ENCODE measurements at regions not wholly inside any gene's neighbourhood (a gene's known extent, or its start where the extent isn't known, plus 50 kb on each side); places are given as distances from the start of the nearest gene placed in this dataset.
"Not testable (repeated sequence)": the region's sequence is repeated elsewhere in the genome, so short reads cannot be mapped to it uniquely, and the experiment has no call there.

DNA sequence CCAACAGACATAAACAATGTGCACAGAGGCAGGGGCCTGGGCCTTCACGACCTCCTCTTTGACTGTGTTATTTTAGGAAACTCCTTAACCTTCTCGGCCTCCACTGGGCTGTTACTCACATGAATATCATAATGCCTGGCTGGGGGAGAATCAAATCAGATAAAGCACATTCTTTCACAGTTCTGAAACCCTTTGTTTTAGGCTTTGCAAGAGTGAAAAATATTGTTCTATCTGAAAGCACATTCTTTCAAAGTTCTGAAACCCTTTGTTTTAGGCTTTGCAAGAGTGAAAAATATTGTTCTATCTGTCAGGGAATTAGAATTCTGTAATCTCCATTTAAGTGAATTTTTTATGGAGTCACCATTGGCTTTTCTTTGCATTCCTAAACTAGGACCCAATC lies 50.7 kb upstream of the SYNDIG1 start:
- DNase-seq, result no peak

DNA sequence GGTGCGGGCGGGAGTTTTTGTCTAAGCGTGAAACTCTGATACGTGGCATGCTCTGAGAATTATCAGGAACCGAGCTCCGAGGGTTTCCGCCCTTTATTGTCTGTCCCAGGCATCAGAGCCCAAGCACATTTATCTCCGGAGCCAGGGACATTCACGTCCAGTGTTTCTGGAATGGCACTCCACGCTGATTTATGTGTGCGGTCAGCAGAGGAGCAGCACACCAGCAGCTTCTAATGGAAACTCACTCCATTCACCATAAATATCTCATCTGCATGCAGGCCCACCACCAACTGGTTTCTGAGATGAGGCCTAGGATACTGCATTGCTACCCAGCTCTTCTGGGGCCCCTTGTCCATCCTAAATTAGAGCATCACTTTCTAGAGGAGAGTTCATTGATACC lies 51.9 kb upstream of the SYNDIG1 start:
- no peak for DNase-seq

DNA sequence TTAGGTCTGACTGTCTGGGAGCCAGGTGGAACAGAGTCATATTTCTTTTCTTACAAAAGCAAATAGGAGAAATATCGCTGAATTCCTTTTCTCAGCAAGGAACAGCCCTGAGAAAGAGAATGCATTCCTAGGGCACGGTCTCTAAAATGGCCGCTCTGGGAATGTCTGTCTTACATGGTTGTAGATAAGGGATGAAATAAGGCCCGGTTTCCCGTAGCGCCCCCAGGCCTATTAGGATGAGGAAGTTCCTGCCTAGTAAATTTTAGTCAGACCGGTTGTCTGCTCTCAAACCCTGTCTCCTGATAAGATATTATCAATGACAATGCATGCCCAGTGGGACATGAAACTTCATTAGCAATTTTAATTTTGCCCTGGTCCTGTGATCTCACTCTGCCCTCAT lies 54.0 kb upstream of the SYNDIG1 start:
- DNase-seq, result not testable (repeated sequence)

DNA sequence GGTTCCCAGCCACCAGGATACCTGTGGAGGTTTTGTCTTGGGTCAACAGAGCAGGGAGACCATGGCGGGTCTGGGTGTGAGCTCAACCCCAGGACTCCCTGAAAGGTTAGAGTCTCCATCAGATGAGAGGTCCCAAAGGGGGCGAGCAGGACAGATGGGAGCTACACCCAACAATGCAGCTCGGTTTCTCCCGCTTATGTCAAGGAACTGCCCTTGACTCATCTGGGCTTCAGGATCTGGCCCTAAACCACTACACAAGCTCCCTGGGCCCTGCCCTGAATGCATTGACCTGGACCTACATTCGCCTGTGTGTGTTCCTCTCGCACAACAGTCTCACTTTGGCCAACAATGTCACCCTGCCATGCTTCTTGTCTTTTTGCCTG lies 57.6 kb upstream of the SYNDIG1 start:
- DNase-seq, result no peak

DNA sequence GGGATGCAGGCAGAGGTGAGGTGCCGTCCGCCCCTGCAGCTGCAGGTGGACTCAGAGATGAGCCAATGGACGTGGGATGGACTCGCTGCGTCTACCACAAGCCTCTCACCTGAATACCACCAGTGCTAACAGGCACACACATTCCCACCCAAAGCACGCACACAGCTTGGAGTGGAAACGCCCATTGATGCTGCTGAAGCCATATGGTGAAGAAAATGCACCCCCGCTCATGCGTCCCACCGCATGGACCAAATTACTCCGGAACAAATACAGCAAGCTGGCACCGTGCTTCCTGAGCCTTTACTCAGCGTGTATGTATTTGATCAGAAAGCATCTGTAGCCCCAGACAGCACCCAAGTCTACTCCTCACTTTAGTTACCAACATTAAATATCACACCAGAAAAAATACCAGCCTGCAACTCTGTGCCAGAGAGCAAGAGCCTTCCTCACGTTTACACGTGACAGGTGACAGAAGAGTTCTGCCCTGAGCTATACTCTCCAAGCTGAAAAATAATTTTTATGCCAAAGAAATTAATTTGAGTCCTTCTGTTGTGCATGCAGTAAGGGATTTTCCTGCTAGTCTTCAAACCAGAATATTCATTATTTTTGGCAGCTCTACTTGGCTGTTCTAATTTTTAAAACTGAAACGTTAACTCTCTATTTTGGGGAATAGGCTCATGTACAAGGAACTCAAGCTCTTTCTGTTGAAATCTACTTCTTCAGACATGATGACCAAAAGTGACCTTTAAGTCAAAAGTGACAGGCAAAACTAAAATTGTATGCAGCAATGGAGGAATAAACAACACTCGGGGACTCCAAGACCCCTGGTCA lies 58.2 kb upstream of the SYNDIG1 start:
- DNase-seq, result no peak

DNA sequence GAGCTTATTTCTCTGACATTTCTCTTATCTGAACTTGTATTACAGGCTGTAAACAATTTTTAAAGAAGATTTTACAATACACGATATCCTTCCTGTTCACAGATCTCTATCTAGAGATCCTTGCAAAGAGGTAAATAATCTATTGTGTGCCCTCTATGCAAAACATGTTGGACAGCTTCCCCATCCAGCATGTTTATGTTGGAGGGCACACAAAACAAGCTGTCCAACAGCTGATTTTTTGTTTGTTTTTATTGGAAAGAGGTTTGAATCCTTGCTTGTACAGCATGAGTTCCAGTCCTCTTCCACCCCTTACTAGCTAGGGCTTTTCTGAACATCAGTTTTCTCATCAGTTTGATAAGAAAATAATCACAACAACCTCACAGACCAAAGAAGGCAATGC lies 62.3 kb upstream of the SYNDIG1 start:
- no peak for DNase-seq

DNA sequence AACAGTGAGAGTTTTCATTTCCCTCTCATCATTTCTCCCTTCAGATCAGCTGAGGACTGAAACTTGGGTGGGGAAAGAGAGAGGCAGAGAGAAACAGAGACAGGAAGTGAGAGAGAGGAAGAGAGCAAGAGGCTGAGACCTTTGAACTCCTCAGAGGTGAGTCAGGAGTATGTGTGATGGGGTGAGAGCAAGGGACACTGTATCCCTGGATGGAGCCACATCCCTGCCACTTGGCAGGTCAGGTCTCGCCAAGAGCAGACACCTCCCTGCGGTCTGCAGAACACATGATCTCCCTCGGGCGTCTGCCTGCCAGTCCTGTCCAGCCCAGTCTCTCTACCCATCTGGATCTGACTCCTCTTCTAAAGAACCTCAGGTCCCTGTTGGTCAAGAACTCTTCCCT lies 62.7 kb upstream of the SYNDIG1 start:
- DNase-seq, result no peak

DNA sequence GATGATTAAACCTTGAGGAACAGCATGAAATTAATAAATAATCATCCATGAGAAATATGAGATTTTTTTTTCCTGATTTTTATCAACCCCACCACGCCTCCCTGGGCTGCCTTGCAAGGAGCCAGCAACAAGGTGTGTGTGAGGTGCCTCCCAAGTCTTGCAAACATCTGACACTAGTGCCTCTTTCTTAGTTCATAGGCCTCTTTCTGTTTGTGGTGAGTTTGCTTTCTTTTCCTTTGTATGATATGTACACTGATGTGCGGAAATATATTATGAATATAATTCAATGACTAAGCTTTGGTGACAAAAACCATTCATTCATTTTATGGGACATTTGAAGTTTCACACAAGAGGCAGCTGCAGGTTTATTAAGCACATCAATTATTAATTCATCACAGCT lies 63.2 kb upstream of the SYNDIG1 start:
- DNase-seq, result no peak

DNA sequence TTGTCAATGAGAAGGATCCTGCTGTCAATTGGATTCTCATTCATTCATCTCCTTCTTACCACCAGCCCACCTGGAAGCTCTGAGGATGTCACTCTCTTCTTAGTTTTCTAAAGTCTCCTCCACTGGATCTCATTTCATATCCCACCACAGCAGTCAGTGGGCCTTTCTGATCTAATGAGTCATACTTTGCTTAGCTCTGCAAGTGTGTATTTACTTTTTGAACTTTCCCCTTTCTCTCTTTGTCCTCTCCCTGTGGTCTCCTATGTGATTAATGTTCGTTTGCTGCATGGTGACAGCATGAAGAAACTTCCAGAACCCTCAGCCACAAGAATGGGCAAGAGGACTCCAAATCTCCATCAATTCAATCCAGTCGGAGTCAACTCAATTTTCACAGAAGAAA lies 63.6 kb upstream of the SYNDIG1 start:
- DNase-seq, result no peak

DNA sequence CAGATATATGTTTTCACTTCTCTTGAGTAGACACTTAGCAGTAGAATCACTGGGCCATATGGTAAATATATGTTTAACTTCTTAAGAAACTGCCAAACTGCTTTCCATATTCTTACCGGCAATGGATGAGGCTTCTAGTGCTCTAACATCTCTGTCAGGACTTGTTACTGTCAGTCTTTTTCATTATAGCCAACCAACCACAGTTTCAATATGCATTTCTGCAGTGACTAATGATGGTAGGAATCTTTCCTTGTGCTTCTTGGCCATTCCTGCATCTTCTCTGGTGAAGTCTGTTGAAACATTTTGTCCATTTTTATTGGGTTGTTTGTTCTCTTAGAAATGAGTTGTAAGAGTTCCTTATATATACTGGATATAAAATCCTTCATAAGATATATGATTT lies 66.0 kb upstream of the SYNDIG1 start:
- DNase-seq, result no peak

DNA sequence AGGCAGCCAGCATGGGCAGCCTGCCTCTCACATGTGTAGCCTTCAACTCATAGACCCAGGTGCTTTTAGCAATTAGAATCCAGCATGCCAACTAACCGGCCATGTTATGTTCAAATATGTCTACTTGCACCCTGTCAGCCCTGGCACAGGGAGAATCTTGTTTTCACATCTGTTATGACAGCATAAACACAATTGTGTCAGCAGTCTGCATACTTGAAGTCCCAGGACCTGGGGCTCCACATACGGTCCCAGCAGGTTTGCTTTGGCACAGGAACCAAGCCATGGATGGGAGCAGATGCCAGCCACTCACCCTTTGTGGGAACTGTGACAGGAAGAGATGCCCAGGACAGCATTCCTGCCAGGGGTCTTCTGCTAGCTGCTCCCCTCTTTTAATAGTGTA lies 67.2 kb upstream of the SYNDIG1 start:
- peak in 1 of 14 donors; percentile 14 for DNase-seq

DNA sequence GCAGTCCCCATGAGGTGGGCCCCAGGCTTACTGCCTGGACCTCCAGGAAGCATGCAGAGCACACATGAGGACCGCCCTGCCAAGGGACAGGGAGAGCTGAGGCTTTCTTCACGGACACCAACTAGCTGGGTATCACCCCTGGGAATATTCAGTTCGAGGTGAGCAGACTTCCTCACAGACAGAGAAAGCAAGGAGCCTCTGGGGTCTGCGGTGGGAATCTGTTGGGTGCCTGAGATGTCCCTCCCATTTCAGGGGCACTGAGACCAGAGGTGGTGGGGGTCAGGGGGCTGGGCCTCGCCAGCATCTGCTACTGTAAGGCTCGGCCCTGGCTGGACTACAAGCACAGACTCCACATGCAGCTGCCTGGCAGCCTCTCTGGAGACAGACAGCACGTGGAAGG lies 74.3 kb upstream of the SYNDIG1 start:
- no peak for DNase-seq

DNA sequence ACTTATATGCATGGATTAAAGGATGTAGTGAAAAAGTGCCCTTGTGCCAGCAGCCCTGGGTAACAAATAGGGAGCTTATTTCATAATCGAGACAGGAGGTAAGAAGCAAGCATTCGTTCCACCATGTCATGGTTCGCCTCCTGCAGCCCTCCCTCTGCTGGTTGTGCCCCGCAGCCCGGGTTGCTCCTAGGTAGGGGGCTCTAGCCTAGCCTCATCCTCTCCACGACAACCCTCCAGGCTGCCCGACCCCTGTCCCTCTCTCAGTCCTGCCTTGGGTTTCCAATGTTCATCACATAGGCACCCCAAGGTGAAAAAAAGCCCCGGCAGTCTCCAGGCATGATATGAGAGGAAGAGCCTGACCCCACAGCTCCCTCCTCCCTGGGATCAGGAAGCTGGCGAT lies 75.5 kb upstream of the SYNDIG1 start:
- no peak for DNase-seq

DNA sequence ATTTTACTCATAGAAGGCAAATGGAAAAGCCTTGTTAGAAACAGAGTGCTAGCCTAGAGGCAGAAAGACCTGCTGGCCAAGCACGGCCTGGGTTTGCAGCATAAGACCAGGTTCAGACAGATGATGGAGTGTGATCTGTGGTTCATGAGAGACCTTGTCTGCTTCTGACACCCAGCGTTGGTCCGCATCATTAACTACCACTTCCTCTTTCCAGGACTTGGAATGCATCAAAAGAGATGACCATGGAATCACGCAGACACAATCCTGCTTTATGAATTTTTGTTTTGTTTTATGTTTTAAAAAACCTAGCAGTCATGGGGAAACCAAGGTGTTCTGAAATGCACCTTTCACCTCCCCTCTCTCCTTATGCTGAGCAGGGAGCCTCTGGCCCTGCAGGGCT lies 76.8 kb upstream of the SYNDIG1 start:
- DNase-seq, result no peak

DNA sequence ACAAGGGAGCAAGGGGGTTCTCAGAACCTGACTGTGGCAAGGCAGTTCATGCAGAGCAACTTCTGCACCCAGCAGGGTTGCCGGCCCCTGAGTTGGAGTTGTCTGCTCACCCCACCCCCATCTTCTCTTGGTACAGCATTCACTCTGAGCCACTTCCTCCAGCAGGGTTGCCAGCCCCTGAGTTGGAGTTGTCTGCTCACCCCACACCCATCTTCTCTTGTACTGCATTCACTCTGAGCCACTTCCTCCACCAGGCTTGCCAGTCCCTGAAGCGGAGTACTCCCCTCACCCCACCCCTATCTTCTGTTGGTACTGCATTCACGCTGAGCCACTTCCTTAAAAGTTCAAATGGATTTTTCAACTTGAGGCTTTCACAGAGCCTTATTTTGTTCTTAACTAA lies 79.7 kb upstream of the SYNDIG1 start:
- peak in 8 of 14 donors; percentile 8 to 71 (median 46) for DNase-seq

DNA sequence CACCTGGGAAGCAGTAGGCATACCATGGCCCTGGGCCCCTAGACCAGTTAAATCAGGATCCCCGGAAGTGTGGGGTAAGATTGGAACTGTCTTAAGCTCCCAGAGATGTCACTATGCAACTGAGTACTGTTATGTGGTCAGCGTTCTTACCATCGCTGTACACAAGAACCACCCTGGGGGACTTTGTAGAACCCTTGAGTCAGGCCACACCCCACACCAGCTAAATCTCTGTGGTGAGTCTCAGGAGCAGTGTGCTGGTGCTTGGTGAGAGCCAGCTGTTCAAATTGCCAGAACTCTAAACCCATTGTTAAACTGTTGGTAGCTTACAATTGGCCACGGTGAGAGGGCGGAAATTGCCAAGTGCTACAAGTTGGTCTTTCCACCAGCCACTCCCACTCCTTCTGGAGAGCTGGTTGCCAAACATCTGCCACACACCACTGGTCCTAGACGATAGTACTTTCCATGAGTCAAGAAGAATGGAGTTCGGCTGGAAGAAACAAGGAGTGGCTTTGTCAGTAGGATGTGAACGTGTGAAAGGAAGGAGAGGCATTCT lies 80.5 kb upstream of the SYNDIG1 start:
- no peak for DNase-seq

DNA sequence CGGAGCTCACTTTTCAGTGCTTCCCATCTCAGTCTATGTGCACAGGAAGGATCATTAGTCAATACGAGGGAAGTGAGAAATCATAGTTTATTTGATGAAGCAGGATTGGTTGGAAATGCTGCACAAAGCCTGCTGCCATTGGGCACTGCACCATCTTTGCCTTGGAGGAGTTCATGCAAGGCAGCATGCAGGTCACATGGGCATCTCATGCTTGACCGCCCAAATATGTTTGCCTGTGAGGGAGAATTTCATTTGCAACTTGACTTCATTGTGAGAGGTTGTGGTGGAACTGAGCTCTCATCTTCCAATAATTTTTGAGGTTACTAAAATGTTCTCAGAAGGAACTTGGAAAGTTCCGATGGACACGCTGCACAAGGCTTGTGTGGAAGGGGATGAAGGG lies 83.9 kb upstream of the SYNDIG1 start:
- no peak for DNase-seq

DNA sequence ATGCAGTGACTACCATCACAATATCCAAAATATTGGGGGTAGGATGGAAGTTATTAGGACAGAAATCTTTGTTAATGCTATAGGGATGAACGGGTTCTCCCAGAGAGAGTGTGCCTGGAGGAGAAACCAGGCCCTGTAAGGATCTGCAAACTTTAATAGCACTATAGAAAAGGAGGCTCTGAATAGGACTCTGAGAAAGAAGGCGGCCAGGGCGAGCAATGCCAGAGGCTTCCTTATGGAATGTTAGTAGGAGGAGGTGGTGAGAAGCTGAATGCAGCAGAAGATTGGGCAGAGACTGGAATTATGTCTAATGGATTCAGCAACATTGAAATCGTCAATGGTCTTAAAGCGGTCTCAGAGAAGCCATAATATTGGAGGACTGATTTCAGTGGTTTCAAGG lies 84.6 kb upstream of the SYNDIG1 start:
- DNase-seq, result no peak

DNA sequence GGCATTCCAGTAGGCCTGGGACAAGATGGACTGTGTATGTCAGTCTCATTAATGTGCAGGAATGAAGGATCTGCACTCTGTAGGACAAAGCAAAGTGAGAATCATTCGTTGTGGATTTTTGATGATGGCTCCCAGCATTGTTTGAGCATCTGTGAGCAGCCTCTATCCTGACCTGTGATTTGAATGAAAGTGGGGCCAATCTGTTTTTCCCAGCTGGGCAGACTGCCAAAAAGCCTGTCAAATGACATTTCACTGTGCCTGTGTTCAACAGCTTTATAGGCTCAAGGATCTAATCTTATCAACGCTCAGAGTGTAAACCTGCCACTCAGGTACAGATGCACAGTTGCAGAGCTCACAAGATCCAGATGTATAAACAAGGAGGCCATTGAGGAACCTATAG lies 86.7 kb upstream of the SYNDIG1 start:
- DNase-seq, result peak in 4 of 14 donors; percentile 13 to 63 (median 24)

DNA sequence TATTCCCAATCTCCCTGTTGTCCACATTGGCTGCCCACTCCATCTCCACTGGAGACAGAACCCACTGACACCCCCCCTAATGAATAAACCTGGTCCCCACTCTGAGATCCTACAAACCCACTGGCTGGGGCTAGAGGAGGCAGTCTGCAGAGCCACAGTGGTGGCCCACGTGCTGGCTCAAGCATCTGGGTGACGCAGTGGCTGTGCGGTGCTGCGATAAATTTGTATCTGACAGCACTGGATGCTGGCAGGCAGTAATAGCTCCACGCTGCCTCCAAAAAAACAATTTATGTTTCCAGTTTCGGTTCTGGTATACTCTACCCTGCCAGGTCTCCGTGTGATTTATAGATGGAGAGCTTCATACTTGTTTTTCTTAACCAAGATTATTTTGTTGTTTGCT lies 87.1 kb upstream of the SYNDIG1 start:
- DNase-seq, result peak in 2 of 14 donors; percentile 9 to 23

DNA sequence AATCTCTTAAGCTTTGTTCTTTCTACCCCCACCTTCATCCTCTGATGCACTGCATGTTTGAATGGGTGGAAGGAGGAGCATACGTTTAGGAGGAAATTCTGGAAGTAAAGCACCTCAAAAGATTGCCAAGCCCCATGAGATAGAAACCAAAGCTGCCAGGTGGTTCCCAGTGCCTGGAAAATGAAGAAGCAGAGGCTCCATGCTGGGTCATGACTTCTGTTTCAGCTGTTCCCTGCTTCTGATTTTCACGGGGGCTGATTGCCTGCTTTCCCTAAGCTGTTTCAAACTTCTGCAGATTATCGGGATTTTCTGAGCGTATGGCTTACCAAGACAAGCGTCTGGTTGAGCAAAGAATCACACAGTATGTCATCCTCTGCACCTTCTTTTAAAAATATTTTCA lies 87.5 kb upstream of the SYNDIG1 start:
- no peak for DNase-seq

DNA sequence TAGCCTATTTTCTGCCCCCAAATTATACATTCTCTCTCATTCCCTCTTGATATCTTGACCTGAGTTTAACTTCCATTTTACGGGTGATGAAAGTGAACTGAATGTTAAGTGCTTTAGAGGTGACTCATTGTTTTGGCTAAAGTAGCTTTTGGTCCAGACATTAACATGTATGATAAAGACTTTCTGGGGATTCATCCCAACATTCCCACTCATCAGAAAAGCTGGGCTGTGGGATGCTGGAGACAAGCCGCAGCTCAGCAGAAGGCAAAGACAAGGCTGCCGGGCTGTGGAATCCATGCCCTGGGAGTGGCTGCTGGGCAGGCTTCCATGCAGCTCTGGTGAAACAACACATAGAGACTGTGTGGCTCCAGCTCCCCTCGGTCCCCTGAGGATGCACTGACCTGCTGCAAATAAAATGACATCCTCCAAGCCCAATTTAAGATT lies 89.9 kb upstream of the SYNDIG1 start:
- DNase-seq, result peak in 2 of 14 donors; percentile 8 to 11

DNA sequence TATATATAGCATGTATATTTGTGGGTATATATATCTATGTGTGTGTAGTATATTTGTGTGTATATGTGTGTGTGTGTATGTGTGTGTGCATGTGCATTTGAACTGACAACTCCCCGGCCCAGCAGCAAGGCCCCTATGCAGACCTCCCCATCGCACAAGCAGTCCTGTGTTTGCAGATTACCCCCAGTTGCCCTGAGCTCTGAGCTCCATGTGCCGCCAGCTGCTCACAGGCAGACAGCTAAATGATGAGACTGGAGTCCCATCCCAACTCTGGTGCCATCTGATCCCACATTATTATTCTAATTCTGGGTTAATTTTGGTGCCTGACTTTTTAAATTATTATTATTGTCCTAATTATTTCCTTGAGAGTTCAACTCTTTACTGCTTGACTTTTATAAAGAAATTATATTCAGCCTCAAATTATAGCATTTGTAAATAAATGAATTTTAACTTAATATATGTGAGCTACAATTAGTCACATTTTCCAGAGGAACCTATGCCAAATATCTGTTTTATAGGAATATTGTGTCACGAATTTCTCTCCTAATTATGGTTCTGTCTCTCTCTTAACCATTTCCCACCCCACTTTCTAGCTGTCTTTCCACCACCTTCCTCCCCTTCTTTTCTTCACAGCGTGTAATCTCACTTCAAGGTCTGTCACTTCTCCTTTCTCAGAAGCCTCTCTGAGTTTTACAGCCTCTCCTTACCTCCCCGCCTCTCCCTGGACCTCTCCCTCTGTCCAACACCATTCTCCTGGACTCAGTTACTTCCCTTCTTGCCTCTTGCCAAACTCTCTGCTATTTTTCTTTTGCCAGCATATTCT lies 90.6 kb upstream of the SYNDIG1 start:
- DNase-seq, result no peak
